HEK293 (cell line): ENCODE measurements at regions not wholly inside any gene's neighbourhood (a gene's known extent, or its start where the extent isn't known, plus 50 kb on each side); places are given as distances from the start of the nearest gene placed in this dataset.

Source experiments
- CTCF ChIA-PET: fragments of 350-600 bp; formaldehyde crosslinking; extraction: SDS; loops from one replicate; lab custom pipeline; 2021; ENCODE audit warnings: antibody characterized with exemption; lab: Yijun Ruan, JAX
- POLR2A ChIA-PET: fragments of 300-600 bp; formaldehyde crosslinking; extraction: SDS; loops from one replicate; lab custom pipeline; 2020; ENCODE audit warnings: antibody characterized with exemption, inconsistent platforms; lab: Yijun Ruan, JAX
- H3K27ac ChIP-seq: fragments of 200-500 bp; sonication (Bioruptor generic); 2 replicates; pipeline ENCODE4 v1.5.1; 2014; ENCODE audit warnings: low read depth, low read length, control low read depth, inconsistent platforms; ENCODE audit errors: extremely low read depth
- H3K36me3 ChIP-seq, 2 experiments: fragments of 200-500 bp in 1 of 2; sonication (Bioruptor generic) in 1 of 2; 1 replicate in 1 of 2; 2 replicates in 1 of 2; pipeline ENCODE4 v1.5.1; 2014 to 2017; ENCODE audit warnings: inconsistent platforms in 2 of 2, low read length in 2 of 2; ENCODE audit not compliant: control insufficient read depth in 2 of 2, insufficient read depth in 1 of 2
- H3K4me1 ChIP-seq: fragments of 200-500 bp; sonication (Bioruptor generic); 2 replicates; pipeline ENCODE4 v1.5.1; 2014; ENCODE audit warnings: mild to moderate bottlenecking, low read length, inconsistent platforms; ENCODE audit not compliant: control insufficient read depth, insufficient read depth
- H3K4me3 ChIP-seq: 2 replicates; pipeline ENCODE4 v1.5.1; 2011; ENCODE audit warnings: low read depth, mild to moderate bottlenecking, control low read depth, low read length, moderate library complexity
- H3K9me3 ChIP-seq: fragments of 200-500 bp; sonication (Bioruptor generic); 2 replicates; pipeline ENCODE4 v1.5.1; 2014; ENCODE audit warnings: low read depth, low read length, inconsistent platforms; ENCODE audit not compliant: control insufficient read depth, insufficient read depth
- BCL11A ChIP-seq: fragments of 450-650 bp; formaldehyde crosslinking; IDR thresholded peaks from 2 replicates; pipeline ENCODE4 v1.5.1; 2016; ENCODE audit warnings: low read depth, missing biosample characterization, missing genetic modification characterization
- BCL11B ChIP-seq: fragments of 450-650 bp; formaldehyde crosslinking; IDR thresholded peaks from 2 replicates; pipeline ENCODE4 v1.5.1; 2016; ENCODE audit warnings: low read depth, missing biosample characterization, missing genetic modification characterization
- KLF10 ChIP-seq: fragments of 450-650 bp; IDR thresholded peaks from 2 replicates; pipeline ENCODE4 v1.5.1; 2018; ENCODE audit warnings: missing biosample characterization, mild to moderate bottlenecking, missing genetic modification characterization
- MEIS1 ChIP-seq: sonication (generic); formaldehyde crosslinking; IDR thresholded peaks from 2 replicates; pipeline ENCODE4 v1.8.1; 2022; ENCODE audit warnings: missing genetic modification reagents, mild to moderate bottlenecking, borderline replicate concordance
- MYNN ChIP-seq: fragments of 450-650 bp; formaldehyde crosslinking; IDR thresholded peaks from 2 replicates; pipeline ENCODE4 v1.5.1; 2016; ENCODE audit warnings: missing biosample characterization, missing genetic modification characterization, borderline replicate concordance
- ZEB2 ChIP-seq: fragments of 450-650 bp; formaldehyde crosslinking; IDR thresholded peaks from 2 replicates; pipeline ENCODE4 v1.5.1; 2016; ENCODE audit warnings: missing biosample characterization, missing genetic modification characterization
- ZNF132 ChIP-seq: fragments of 450-650 bp; formaldehyde crosslinking; IDR thresholded peaks from 2 replicates; pipeline ENCODE4 v1.5.1; 2017; ENCODE audit warnings: missing biosample characterization, missing genetic modification characterization, borderline replicate concordance
- ZNF169 ChIP-seq: fragments of 450-650 bp; formaldehyde crosslinking; IDR thresholded peaks from 2 replicates; pipeline ENCODE4 v1.5.1; 2016; ENCODE audit warnings: missing biosample characterization, missing genetic modification characterization
- ZNF248 ChIP-seq: fragments of 450-650 bp; formaldehyde crosslinking; IDR thresholded peaks from 2 replicates; pipeline ENCODE4 v1.5.1; 2017; ENCODE audit warnings: missing biosample characterization, missing genetic modification characterization
- ZNF514 ChIP-seq: fragments of 450-650 bp; formaldehyde crosslinking; IDR thresholded peaks from 2 replicates; pipeline ENCODE4 v1.5.1; 2016; ENCODE audit warnings: missing biosample characterization, missing genetic modification characterization
- ZNF549 ChIP-seq: fragments of 450-650 bp; IDR thresholded peaks from 2 replicates; pipeline ENCODE4 v1.5.1; 2018; ENCODE audit warnings: missing biosample characterization, missing genetic modification characterization, mild to moderate bottlenecking, inconsistent platforms, moderate library complexity
- ZNF629 ChIP-seq: fragments of 450-650 bp; formaldehyde crosslinking; IDR thresholded peaks from 2 replicates; pipeline ENCODE4 v1.5.1; 2017; ENCODE audit warnings: missing biosample characterization, missing genetic modification characterization
- ZSCAN16 ChIP-seq: fragments of 450-650 bp; formaldehyde crosslinking; IDR thresholded peaks from 2 replicates; pipeline ENCODE4 v1.5.1; 2016; ENCODE audit warnings: missing biosample characterization, missing genetic modification characterization
- TF ChIP-seq, protein P1 (sequence below): fragments of 450-650 bp; formaldehyde crosslinking; IDR thresholded peaks from 2 replicates; pipeline ENCODE4 v1.5.1; 2016; ENCODE audit warnings: missing biosample characterization, missing genetic modification characterization
- TF ChIP-seq, protein P2 (sequence below): fragments of 450-650 bp; formaldehyde crosslinking; IDR thresholded peaks from 2 replicates; pipeline ENCODE4 v1.5.1; 2016; ENCODE audit warnings: missing biosample characterization, missing genetic modification characterization
- TF ChIP-seq, protein P3 (sequence below): fragments of 450-650 bp; formaldehyde crosslinking; conservative IDR thresholded peaks from 2 replicates; pipeline ENCODE4 v1.5.1; 2016; ENCODE audit warnings: low read depth, missing biosample characterization, missing genetic modification characterization
- TF ChIP-seq, protein P4 (sequence below): fragments of 450-650 bp; formaldehyde crosslinking; IDR thresholded peaks from 2 replicates; pipeline ENCODE4 v1.5.1; 2017; ENCODE audit warnings: missing biosample characterization, mild to moderate bottlenecking, missing genetic modification characterization, moderate library complexity
- TF ChIP-seq, protein P5 (sequence below): fragments of 450-650 bp; formaldehyde crosslinking; IDR thresholded peaks from 2 replicates; pipeline ENCODE4 v1.5.1; 2016; ENCODE audit warnings: missing biosample characterization, missing genetic modification characterization

DNA sequence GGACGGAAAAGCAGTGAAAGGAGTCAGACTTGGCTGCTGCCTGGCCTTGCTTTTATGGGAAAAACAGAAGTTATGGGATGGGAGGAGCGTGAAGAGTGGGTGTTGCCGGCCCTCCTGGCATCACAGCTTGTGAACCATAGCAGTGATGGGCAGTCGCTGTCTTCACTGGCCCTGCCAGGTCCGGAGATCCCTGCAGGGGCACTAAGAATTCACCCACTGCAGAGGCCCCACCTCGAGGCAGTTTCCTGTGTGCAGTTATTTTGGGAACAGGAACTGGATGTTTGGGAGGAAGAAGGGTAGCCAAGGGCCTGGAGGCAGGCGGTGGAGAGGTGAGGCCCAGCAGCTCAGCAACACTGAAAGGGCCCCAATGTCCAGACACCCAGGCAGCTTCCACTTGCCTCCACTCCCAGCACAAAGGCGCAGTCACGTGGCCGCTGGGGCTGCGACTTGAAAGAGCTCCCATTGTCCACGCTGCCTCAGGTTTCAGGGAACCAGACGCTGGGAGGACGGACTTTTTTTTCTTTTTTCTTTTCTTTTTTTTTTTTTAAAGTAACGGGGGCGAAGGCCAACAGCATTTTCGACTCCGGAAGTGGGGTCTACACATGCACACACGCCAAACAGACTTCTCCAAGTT lies 255.6 kb downstream of the ZNF621 start:
- Histone ChIP-seq H3K9me3 (no peaks in the 10 kb centered on the region), H3K36me3 (no peaks in the 10 kb centered on the region), H3K4me3 (no peak overlapping the region), H3K4me1 (no peaks in the 10 kb centered on the region), H3K27ac (no peak overlapping the region)
- CTCF ChIA-PET: interaction anchor here (0.6 kb wide), 1 partner anchor 410 kb away, joined by 5 read pairs; no protein-coding TSS in a partner anchor
- TF ChIP-seq BCL11A (tag by site-specific recombination) (no peak), MYNN (tag by site-specific recombination) (no peak), ZEB2 (no peak), KLF10 (no peak), ZNF514 (tag by site-specific recombination) (no peak), ZSCAN16 (no peak), MEIS1 (CRISPR knock-in tag) (no peak), ZNF629 (tag by site-specific recombination) (no peak), ZNF169 (tag by site-specific recombination) (no peak), BCL11B (tag by site-specific recombination) (no peak), ZNF132 (no peak), ZNF248 (tag by site-specific recombination) (no peak)
- TF ChIP-seq, protein P1, sequence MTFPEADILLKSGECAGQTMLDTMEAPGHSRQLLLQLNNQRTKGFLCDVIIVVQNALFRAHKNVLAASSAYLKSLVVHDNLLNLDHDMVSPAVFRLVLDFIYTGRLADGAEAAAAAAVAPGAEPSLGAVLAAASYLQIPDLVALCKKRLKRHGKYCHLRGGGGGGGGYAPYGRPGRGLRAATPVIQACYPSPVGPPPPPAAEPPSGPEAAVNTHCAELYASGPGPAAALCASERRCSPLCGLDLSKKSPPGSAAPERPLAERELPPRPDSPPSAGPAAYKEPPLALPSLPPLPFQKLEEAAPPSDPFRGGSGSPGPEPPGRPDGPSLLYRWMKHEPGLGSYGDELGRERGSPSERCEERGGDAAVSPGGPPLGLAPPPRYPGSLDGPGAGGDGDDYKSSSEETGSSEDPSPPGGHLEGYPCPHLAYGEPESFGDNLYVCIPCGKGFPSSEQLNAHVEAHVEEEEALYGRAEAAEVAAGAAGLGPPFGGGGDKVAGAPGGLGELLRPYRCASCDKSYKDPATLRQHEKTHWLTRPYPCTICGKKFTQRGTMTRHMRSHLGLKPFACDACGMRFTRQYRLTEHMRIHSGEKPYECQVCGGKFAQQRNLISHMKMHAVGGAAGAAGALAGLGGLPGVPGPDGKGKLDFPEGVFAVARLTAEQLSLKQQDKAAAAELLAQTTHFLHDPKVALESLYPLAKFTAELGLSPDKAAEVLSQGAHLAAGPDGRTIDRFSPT (tag by site-specific recombination): no peak
- TF ChIP-seq, protein P2, sequence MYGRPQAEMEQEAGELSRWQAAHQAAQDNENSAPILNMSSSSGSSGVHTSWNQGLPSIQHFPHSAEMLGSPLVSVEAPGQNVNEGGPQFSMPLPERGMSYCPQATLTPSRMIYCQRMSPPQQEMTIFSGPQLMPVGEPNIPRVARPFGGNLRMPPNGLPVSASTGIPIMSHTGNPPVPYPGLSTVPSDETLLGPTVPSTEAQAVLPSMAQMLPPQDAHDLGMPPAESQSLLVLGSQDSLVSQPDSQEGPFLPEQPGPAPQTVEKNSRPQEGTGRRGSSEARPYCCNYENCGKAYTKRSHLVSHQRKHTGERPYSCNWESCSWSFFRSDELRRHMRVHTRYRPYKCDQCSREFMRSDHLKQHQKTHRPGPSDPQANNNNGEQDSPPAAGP (tag by site-specific recombination): no peak
- TF ChIP-seq, protein P3, sequence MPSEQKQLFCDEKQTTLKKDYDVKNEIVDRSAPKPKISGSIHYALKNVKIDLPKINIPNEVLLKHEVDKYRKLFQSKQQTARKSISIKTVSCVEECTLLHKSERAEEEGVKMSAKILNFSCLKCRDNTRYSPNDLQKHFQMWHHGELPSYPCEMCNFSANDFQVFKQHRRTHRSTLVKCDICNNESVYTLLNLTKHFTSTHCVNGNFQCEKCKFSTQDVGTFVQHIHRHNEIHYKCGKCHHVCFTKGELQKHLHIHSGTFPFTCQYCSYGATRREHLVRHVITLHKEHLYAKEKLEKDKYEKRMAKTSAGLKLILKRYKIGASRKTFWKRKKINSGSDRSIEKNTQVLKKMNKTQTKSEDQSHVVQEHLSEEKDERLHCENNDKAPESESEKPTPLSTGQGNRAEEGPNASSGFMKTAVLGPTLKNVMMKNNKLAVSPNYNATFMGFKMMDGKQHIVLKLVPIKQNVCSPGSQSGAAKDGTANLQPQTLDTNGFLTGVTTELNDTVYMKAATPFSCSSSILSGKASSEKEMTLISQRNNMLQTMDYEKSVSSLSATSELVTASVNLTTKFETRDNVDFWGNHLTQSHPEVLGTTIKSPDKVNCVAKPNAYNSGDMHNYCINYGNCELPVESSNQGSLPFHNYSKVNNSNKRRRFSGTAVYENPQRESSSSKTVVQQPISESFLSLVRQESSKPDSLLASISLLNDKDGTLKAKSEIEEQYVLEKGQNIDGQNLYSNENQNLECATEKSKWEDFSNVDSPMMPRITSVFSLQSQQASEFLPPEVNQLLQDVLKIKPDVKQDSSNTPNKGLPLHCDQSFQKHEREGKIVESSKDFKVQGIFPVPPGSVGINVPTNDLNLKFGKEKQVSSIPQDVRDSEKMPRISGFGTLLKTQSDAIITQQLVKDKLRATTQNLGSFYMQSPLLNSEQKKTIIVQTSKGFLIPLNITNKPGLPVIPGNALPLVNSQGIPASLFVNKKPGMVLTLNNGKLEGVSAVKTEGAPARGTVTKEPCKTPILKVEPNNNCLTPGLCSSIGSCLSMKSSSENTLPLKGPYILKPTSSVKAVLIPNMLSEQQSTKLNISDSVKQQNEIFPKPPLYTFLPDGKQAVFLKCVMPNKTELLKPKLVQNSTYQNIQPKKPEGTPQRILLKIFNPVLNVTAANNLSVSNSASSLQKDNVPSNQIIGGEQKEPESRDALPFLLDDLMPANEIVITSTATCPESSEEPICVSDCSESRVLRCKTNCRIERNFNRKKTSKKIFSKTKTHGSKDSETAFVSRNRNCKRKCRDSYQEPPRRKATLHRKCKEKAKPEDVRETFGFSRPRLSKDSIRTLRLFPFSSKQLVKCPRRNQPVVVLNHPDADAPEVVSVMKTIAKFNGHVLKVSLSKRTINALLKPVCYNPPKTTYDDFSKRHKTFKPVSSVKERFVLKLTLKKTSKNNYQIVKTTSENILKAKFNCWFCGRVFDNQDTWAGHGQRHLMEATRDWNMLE: no peak
- POLR2A ChIA-PET: no interaction called here

DNA sequence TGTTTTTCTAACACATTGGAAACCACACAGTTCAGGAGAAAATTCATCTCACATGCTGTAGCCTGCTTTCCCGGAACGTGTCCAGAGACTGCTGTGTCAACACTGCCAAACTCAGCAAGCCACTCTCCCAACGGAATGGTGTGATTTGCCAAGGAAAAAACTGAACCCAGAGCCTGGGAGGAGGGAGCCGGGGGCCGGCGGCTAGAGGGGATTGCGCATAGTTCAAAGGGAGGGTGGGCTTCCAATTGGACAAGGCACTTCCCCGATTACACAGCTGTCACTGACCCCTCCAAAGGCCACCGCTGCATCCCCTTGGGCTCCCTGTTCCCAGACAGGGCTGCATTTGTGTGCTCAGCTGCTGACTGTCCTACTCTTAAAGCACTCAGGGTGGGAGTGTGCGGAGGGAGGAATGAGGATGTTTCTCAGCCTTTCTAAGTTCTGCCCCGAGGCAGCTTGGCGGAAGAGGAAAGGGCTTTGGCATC lies 256.2 kb downstream of the ZNF621 start:
- ChIA-PET CTCF (no interaction called here), POLR2A (no interaction called here)
- Histone ChIP-seq H3K4me1 (no peaks in the 10 kb centered on the region), H3K27ac (no peak overlapping the region), H3K9me3 (no peaks in the 10 kb centered on the region), H3K4me3 (no peak overlapping the region), H3K36me3 (no peaks in the 10 kb centered on the region)
- no peak for TF ChIP-seq ZNF549 (tag by site-specific recombination)
- no peak for TF ChIP-seq ZNF169 (tag by site-specific recombination)
- TF ChIP-seq, protein P3: no peak
- TF ChIP-seq, protein P4, sequence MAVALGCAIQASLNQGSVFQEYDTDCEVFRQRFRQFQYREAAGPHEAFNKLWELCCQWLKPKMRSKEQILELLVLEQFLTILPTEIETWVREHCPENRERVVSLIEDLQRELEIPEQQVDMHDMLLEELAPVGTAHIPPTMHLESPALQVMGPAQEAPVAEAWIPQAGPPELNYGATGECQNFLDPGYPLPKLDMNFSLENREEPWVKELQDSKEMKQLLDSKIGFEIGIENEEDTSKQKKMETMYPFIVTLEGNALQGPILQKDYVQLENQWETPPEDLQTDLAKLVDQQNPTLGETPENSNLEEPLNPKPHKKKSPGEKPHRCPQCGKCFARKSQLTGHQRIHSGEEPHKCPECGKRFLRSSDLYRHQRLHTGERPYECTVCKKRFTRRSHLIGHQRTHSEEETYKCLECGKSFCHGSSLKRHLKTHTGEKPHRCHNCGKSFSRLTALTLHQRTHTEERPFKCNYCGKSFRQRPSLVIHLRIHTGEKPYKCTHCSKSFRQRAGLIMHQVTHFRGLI (tag by site-specific recombination): no peak
- TF ChIP-seq, protein P5, sequence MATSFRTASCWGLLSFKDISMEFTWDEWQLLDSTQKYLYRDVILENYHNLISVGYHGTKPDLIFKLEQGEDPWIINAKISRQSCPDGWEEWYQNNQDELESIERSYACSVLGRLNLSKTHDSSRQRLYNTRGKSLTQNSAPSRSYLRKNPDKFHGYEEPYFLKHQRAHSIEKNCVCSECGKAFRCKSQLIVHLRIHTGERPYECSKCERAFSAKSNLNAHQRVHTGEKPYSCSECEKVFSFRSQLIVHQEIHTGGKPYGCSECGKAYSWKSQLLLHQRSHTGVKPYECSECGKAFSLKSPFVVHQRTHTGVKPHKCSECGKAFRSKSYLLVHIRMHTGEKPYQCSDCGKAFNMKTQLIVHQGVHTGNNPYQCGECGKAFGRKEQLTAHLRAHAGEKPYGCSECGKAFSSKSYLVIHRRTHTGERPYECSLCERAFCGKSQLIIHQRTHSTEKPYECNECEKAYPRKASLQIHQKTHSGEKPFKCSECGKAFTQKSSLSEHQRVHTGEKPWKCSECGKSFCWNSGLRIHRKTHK (tag by site-specific recombination): no peak
